Right lobe of liver (tissue), 4 donors: ENCODE measurements at regions not wholly inside any gene's neighbourhood (a gene's known extent, or its start where the extent isn't known, plus 50 kb on each side); places are given as distances from the start of the nearest gene placed in this dataset.

ENCODE experiments used
- CTCF ChIP-seq, 4 donors: fragments of 200-600 bp in 3 of 4; fragments of 450-650 bp in 1 of 4; IDR thresholded peaks; one replicate each; pipeline versions ENCODE4 v1.5.1 to v1.8.0; 2016 to 2022; ENCODE audit warnings: antibody characterized with exemption in 4 of 4, mild to moderate bottlenecking in 2 of 4
- POLR2A ChIP-seq: fragments of 450-650 bp; IDR thresholded peaks from one replicate; pipeline ENCODE4 v1.6.1; 2017; ENCODE audit warnings: antibody characterized with exemption, mild to moderate bottlenecking
- donor health status: DM: no; HTN: no; CAD: no.
- donor health status: DM: no; HTN: no; CAD: no.
- donor health status: DM: no; HTN: yes; CAD: no.

DNA sequence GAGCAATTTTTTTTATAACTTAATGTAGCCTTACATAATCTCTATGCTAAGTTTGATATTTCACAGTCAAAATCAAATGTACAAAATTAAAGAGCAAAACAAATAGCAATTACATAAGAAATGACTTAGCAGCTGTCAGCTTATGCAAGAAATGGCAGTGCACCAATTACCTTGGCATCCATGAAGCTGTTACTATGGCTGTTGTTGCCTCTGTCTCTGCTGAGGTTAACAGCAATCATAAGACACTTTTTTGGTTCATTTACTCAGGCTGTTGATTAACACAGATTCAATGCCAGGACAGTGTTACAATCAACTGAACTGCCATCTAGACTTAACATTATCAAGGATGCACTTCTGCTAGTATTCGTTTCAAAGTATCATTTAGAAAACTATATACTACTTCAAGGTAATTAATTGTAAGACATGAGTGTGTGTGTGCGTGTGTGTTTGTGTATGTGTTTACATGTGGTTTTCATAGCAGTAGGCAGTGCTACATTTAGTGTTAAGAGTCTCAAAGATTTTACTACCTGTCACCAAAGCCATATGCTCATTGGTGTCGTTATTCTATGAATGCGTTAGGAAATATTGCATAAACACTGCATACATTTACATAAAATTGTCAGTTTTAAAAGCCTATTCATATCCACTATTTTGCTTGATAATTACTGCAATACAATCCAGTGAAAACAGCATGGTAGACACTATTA is 1084.2 kb upstream of the COX7C start:
- no peak for TF ChIP-seq CTCF (IDR thresholded peaks at IDR 0.05)
- no peak for TF ChIP-seq POLR2A
